MM.1S (cell line): ENCODE measurements at regions not wholly inside any gene's neighbourhood (a gene's known extent, or its start where the extent isn't known, plus 50 kb on each side); places are given as distances from the start of the nearest gene placed in this dataset.

Experiments
- DNase-seq: peaks from one replicate; pipeline ENCODE4 v3.0.0-alpha.2; 2015
- H2AFZ ChIP-seq: fragments of 300-600 bp; sonication (generic); 2 replicates; pipeline ENCODE4 v1.6.0; 2016; ENCODE audit warnings: antibody characterized with exemption, low read length
- H3F3A ChIP-seq: fragments of 300-600 bp; sonication (generic); 2 replicates; pipeline ENCODE4 v1.6.1; 2016; ENCODE audit warnings: mild to moderate bottlenecking, antibody characterized with exemption, low read length, moderate library complexity, mixed read lengths; ENCODE audit not compliant: insufficient read depth
- H3K27ac ChIP-seq: fragments of 300-600 bp; sonication (generic); 2 replicates; pipeline ENCODE4 v1.5.1; 2016; ENCODE audit warnings: mild to moderate bottlenecking, low read length
- H3K27me3 ChIP-seq: fragments of 300-600 bp; sonication (generic); replicated peaks from 2 replicates; pipeline ENCODE4 v1.6.0; 2016; ENCODE audit warnings: low read length; ENCODE audit not compliant: insufficient read depth
- H3K36me3 ChIP-seq: fragments of 300-600 bp; sonication (generic); replicated peaks from 2 replicates; pipeline ENCODE4 v1.6.1; 2016; ENCODE audit warnings: mild to moderate bottlenecking, low read length, mixed read lengths; ENCODE audit not compliant: insufficient read depth
- H3K4me1 ChIP-seq: fragments of 300-600 bp; sonication (generic); 2 replicates; pipeline ENCODE4 v1.6.1; 2016; ENCODE audit warnings: low read length, mixed read lengths
- H3K4me2 ChIP-seq: fragments of 300-600 bp; sonication (generic); 2 replicates; pipeline ENCODE4 v1.6.0; 2016; ENCODE audit warnings: low read depth, low read length
- H3K4me3 ChIP-seq: fragments of 300-600 bp; sonication (generic); 2 replicates; pipeline ENCODE4 v1.5.1; 2016; ENCODE audit warnings: low read length, mixed read lengths
- H3K79me2 ChIP-seq: fragments of 300-600 bp; sonication (generic); 2 replicates; pipeline ENCODE4 v1.6.1; 2016; ENCODE audit warnings: mixed run types, low read length, mixed read lengths
- H3K9ac ChIP-seq: fragments of 300-600 bp; sonication (generic); 2 replicates; pipeline ENCODE4 v1.6.1; 2016; ENCODE audit warnings: low read length, mixed read lengths
- H3K9me2 ChIP-seq: fragments of 300-600 bp; sonication (generic); replicated peaks from 2 replicates; pipeline ENCODE4 v1.6.1; 2016; ENCODE audit warnings: mild to moderate bottlenecking, low read length, mixed read lengths; ENCODE audit not compliant: insufficient read depth
- H3K9me3 ChIP-seq: fragments of 300-600 bp; sonication (generic); replicated peaks from 2 replicates; pipeline ENCODE4 v1.6.1; 2016; ENCODE audit warnings: mild to moderate bottlenecking, low read length, mixed read lengths; ENCODE audit not compliant: insufficient read depth
- H4K20me1 ChIP-seq: fragments of 300-600 bp; sonication (generic); 2 replicates; pipeline ENCODE4 v1.6.1; 2016; ENCODE audit warnings: mild to moderate bottlenecking, low read length, moderate library complexity, mixed read lengths; ENCODE audit not compliant: insufficient read depth
- CTCF ChIP-seq: fragments of 300-600 bp; sonication (generic); IDR thresholded peaks from 2 replicates; pipeline ENCODE4 v1.5.1; 2016; ENCODE audit warnings: antibody characterized with exemption, low read length, mixed read lengths
- EZH2 ChIP-seq: fragments of 300-600 bp; sonication (generic); optimal IDR thresholded peaks from 2 replicates; pipeline ENCODE3; 2017; ENCODE audit warnings: low read depth, mild to moderate bottlenecking, antibody characterized with exemption, low read length, mixed read lengths
- EZH2phosphoT487 ChIP-seq: fragments of 300-600 bp; sonication (generic); IDR thresholded peaks from 2 replicates; pipeline ENCODE4 v1.6.1; 2018; ENCODE audit warnings: antibody characterized with exemption, low read length

- TF ChIP-seq EZH2 (no peak), EZH2phosphoT487 (no peak), CTCF (no peak)
- no peak overlapping the region for H3K4me2 ChIP-seq
- no peak overlapping the region for H3K4me3 ChIP-seq
- H3F3A ChIP-seq, result no peaks in the 10 kb centered on the region
- H3K9me3 ChIP-seq, result no peaks in the 10 kb centered on the region
- no peak for DNase-seq
- H3K9ac ChIP-seq, result no peak overlapping the region
- no peak overlapping the region for H2AFZ ChIP-seq
- no peaks in the 10 kb centered on the region for H3K9me2 ChIP-seq
- H3K27ac ChIP-seq, result no peak overlapping the region
- no peaks in the 10 kb centered on the region for H3K36me3 ChIP-seq
- no peaks in the 10 kb centered on the region for H3K79me2 ChIP-seq
- H3K27me3 ChIP-seq, result no peaks in the 10 kb centered on the region
- H3K4me1 ChIP-seq, result no peaks in the 10 kb centered on the region
- no peaks in the 10 kb centered on the region for H4K20me1 ChIP-seq
These were observed 390.2 kb upstream of the MAN1A1 start for GRCh38 chr6:119739769-119740168.

GRCh38 chr6:119738425-119738824 is 388.9 kb upstream of the MAN1A1 start:
- no peak overlapping the region for H3K4me2 ChIP-seq
- no peak overlapping the region for H3K27ac ChIP-seq
- no peak overlapping the region for H2AFZ ChIP-seq
- H4K20me1 ChIP-seq, result no peaks in the 10 kb centered on the region
- H3K79me2 ChIP-seq, result no peaks in the 10 kb centered on the region
- no peak overlapping the region for H3K9ac ChIP-seq
- no peaks in the 10 kb centered on the region for H3K27me3 ChIP-seq
- no peak overlapping the region for H3K4me3 ChIP-seq
- TF ChIP-seq CTCF (no peak), EZH2 (no peak), EZH2phosphoT487 (no peak)
- H3K36me3 ChIP-seq, result no peaks in the 10 kb centered on the region
- H3K9me3 ChIP-seq, result no peaks in the 10 kb centered on the region
- no peak for DNase-seq
- no peaks in the 10 kb centered on the region for H3K9me2 ChIP-seq
- H3K4me1 ChIP-seq, result no peaks in the 10 kb centered on the region
- H3F3A ChIP-seq, result no peaks in the 10 kb centered on the region

GRCh38 chr6:119736296-119737021 is 386.9 kb upstream of the MAN1A1 start:
- H3K9ac ChIP-seq, result no peak overlapping the region
- no peaks in the 10 kb centered on the region for H3K9me3 ChIP-seq
- no peaks in the 10 kb centered on the region for H3K36me3 ChIP-seq
- TF ChIP-seq EZH2, result no peak
- TF ChIP-seq CTCF, result no peak
- TF ChIP-seq EZH2phosphoT487, result no peak
- H3K4me3 ChIP-seq, result no peak overlapping the region
- no peaks in the 10 kb centered on the region for H3F3A ChIP-seq
- H2AFZ ChIP-seq, result no peak overlapping the region
- no peaks in the 10 kb centered on the region for H3K9me2 ChIP-seq
- DNase-seq, result no peak
- H3K79me2 ChIP-seq, result no peaks in the 10 kb centered on the region
- no peaks in the 10 kb centered on the region for H4K20me1 ChIP-seq
- H3K4me2 ChIP-seq, result no peak overlapping the region
- H3K27ac ChIP-seq, result no peak overlapping the region
- no peaks in the 10 kb centered on the region; the same call in 1 of the 2 replicates for H3K27me3 ChIP-seq
- H3K4me1 ChIP-seq, result no peaks in the 10 kb centered on the region
